Uterus (tissue), 2 donors: ENCODE measurements at regions not wholly inside any gene's neighbourhood (a gene's known extent, or its start where the extent isn't known, plus 50 kb on each side); places are given as distances from the start of the nearest gene placed in this dataset.

Experiments used
- POLR2A ChIP-seq, 2 donors: fragments of 450-650 bp; IDR thresholded peaks; one replicate each; pipeline ENCODE4 v1.6.1; 2016; ENCODE audit warnings: antibody characterized with exemption in 2 of 2, mild to moderate bottlenecking in 1 of 2, moderate library complexity in 1 of 2
- TF ChIP-seq, protein P1 (sequence below), 4 experiments: fragments of 200-600 bp in 2 of 4; fragments of 450-650 bp in 2 of 4; sonication (generic) in 2 of 4; IDR thresholded peaks; one replicate each; pipeline ENCODE4 v1.5.1; 2016 to 2019; ENCODE audit warnings: antibody characterized with exemption in 4 of 4, mild to moderate bottlenecking in 2 of 4, moderate library complexity in 1 of 4

- TF ChIP-seq, protein P1, sequence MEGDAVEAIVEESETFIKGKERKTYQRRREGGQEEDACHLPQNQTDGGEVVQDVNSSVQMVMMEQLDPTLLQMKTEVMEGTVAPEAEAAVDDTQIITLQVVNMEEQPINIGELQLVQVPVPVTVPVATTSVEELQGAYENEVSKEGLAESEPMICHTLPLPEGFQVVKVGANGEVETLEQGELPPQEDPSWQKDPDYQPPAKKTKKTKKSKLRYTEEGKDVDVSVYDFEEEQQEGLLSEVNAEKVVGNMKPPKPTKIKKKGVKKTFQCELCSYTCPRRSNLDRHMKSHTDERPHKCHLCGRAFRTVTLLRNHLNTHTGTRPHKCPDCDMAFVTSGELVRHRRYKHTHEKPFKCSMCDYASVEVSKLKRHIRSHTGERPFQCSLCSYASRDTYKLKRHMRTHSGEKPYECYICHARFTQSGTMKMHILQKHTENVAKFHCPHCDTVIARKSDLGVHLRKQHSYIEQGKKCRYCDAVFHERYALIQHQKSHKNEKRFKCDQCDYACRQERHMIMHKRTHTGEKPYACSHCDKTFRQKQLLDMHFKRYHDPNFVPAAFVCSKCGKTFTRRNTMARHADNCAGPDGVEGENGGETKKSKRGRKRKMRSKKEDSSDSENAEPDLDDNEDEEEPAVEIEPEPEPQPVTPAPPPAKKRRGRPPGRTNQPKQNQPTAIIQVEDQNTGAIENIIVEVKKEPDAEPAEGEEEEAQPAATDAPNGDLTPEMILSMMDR (IDR thresholded peaks at IDR 0.05): no peak
- no peak for TF ChIP-seq POLR2A (IDR thresholded peaks at IDR 0.05)
Observed at GRCh38 chr1:194843077-194843476, 1656.7 kb upstream of the B3GALT2 start.
